ENCODE measurements at regions not wholly inside any gene's neighbourhood (a gene's known extent, or its start where the extent isn't known, plus 50 kb on each side); places are given as distances from the start of the nearest gene placed in this dataset.
"Not testable (repeated sequence)": the region's sequence is repeated elsewhere in the genome, so short reads cannot be mapped to it uniquely, and the experiment has no call there.

DNA sequence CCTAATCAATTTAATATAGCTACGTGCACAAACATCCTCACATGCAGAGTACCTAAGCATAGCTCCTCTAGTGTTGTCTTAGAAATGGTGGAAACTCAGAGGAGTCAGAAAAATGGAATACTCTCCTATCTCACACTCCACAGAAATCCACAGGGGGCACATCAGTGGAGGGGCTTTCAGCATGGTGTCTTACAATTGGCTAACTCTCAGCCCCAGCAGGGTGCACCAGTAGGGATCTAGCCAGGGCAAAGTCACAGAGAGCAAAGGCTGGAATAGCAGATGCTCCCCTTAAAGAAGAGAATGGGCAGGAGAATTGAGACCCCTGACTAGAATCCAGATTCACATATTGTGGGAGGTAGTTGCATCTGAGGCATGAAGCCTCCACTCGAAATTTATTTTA is 135.7 kb downstream of the MAIP1 start:
- no peak for DNase-seq (ENCODE audit: low spot score)
- intact Hi-C loops (cut with micrococcal nuclease) = no loop called here
- Mint-ChIP-seq H3K27ac (no peak overlapping the region), H3K27me3 (ENCODE audit: low read depth) (peaks cover 15% of the 10 kb centered on the region), H3K36me3 (ENCODE audit: low read depth) (no peaks in the 10 kb centered on the region), H3K4me1 (ENCODE audit: low read depth) (no peaks in the 10 kb centered on the region), H3K4me3 (ENCODE audit: low read depth) (no peak overlapping the region), H3K9me3 (no peaks in the 10 kb centered on the region)

- no peaks in the 10 kb centered on the region for H3K9me3 Mint-ChIP-seq
- no peaks in the 10 kb centered on the region for H3K4me1 Mint-ChIP-seq (ENCODE audit: low read depth)
- no peak overlapping the region for H3K27ac Mint-ChIP-seq
- H3K27me3 Mint-ChIP-seq (ENCODE audit: low read depth) = peaks cover 18% of the 10 kb centered on the region
- H3K4me3 Mint-ChIP-seq (ENCODE audit: low read depth) = no peak overlapping the region
- H3K36me3 Mint-ChIP-seq (ENCODE audit: low read depth) = no peaks in the 10 kb centered on the region
- intact Hi-C loops (cut with micrococcal nuclease) = no loop called here
- no peak for DNase-seq (ENCODE audit: low spot score)
Observed at GRCh38 chr2:200092235-200092634, 136.9 kb downstream of the MAIP1 start.

DNA sequence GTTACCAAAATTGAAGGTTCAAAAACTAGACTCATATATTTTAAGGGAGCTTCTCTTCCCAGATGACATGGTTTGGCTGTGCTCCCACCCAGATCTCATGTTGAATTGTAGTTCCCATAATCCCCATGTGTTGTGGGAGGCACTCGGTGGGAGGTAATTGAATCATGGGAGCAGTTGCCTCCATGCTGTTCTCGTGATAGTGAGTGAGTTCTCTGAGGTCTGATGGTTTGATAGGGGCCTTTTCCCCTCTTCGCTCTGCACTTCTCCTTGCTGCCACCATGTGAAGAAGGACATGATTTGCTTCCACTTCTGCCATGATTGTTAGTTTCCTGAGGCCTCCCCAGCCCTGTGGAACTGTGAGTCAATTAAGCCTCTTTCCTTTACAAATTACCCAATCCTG is 140.1 kb downstream of the MAIP1 start:
- DNase-seq (ENCODE audit: low spot score) = no peak
- H3K27ac Mint-ChIP-seq = no peak overlapping the region
- no peaks in the 10 kb centered on the region for H3K4me1 Mint-ChIP-seq (ENCODE audit: low read depth)
- no peaks in the 10 kb centered on the region for H3K36me3 Mint-ChIP-seq (ENCODE audit: low read depth)
- H3K9me3 Mint-ChIP-seq = no peaks in the 10 kb centered on the region
- H3K4me3 Mint-ChIP-seq (ENCODE audit: low read depth) = no peak overlapping the region
- intact Hi-C loops (cut with micrococcal nuclease) = no loop called here
- H3K27me3 Mint-ChIP-seq (ENCODE audit: low read depth) = peaks cover 20% of the 10 kb centered on the region

DNA sequence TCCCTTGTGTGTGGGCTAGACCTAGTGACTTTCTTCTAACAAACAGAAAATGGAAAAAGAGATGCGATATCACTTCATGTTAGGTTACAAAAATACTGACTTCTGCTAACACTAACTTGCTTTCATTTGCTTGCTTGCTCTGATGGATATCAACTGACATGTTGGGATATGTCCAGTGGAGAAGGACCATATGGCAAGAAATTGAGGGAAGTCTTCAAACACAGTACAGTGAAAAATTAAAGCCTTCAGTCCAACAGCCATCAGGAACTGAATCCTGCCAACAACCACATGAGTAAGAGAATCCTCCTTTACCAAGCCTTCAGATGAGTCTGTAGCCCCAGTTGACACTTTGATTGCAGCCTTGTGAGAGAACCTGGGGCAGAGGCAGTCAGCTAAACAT is 143.9 kb downstream of the MAIP1 start:
- intact Hi-C loops (cut with micrococcal nuclease) = no loop called here
- no peak overlapping the region for H3K27ac Mint-ChIP-seq
- H3K27me3 Mint-ChIP-seq (ENCODE audit: low read depth) = peaks cover 22% of the 10 kb centered on the region
- H3K9me3 Mint-ChIP-seq = no peaks in the 10 kb centered on the region
- H3K4me3 Mint-ChIP-seq (ENCODE audit: low read depth) = no peak overlapping the region
- DNase-seq (ENCODE audit: low spot score) = no peak
- no peaks in the 10 kb centered on the region for H3K36me3 Mint-ChIP-seq (ENCODE audit: low read depth)
- H3K4me1 Mint-ChIP-seq (ENCODE audit: low read depth) = no peaks in the 10 kb centered on the region

- peaks cover 22% of the 10 kb centered on the region for H3K27me3 Mint-ChIP-seq (ENCODE audit: low read depth)
- no peak for DNase-seq (ENCODE audit: low spot score)
- intact Hi-C loops (cut with micrococcal nuclease) = no loop called here
- no peaks in the 10 kb centered on the region for H3K9me3 Mint-ChIP-seq
- H3K27ac Mint-ChIP-seq = no peak overlapping the region
- no peaks in the 10 kb centered on the region for H3K36me3 Mint-ChIP-seq (ENCODE audit: low read depth)
- no peaks in the 10 kb centered on the region for H3K4me1 Mint-ChIP-seq (ENCODE audit: low read depth)
- no peak overlapping the region for H3K4me3 Mint-ChIP-seq (ENCODE audit: low read depth)
Observed at GRCh38 chr2:200100027-200100426, 144.6 kb downstream of the MAIP1 start.

DNA sequence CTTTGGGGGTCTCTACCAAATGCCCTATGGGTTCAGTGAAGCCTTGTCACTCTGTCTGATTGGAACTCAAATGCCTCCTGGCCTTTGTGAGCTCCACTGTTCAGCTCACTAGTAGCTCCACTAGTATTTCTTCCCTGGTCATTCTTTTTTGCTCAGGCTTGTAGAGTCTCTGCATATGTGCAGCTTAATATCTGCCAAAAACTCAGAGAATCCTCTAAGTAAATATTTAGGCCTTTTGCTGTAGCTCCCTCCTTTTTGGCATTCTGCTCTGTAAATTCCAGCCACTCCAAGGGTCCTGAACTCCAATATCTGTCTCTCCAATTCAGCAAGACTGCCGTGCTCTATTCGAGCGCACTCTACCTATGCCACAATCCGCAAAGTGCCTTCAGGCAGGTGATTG is 146.5 kb downstream of the MAIP1 start:
- Mint-ChIP-seq H3K4me3 (ENCODE audit: low read depth) (no peak overlapping the region), H3K36me3 (ENCODE audit: low read depth) (no peaks in the 10 kb centered on the region), H3K4me1 (ENCODE audit: low read depth) (no peaks in the 10 kb centered on the region), H3K9me3 (no peaks in the 10 kb centered on the region), H3K27ac (no peak overlapping the region), H3K27me3 (ENCODE audit: low read depth) (peaks cover 22% of the 10 kb centered on the region)
- intact Hi-C loops (cut with micrococcal nuclease) = no loop called here
- DNase-seq (ENCODE audit: low spot score) = no peak

- Mint-ChIP-seq H3K4me1 (ENCODE audit: low read depth) (no peaks in the 10 kb centered on the region), H3K27me3 (ENCODE audit: low read depth) (peaks cover 22% of the 10 kb centered on the region), H3K27ac (no peak overlapping the region), H3K36me3 (ENCODE audit: low read depth) (no peaks in the 10 kb centered on the region), H3K4me3 (ENCODE audit: low read depth) (no peak overlapping the region), H3K9me3 (no peaks in the 10 kb centered on the region)
- DNase-seq (ENCODE audit: low spot score) = no peak
- intact Hi-C loops (cut with micrococcal nuclease) = no loop called here
Observed at GRCh38 chr2:200102971-200103370, 147.6 kb downstream of the MAIP1 start.

- no peaks in the 10 kb centered on the region for H3K9me3 Mint-ChIP-seq
- no peak overlapping the region for H3K27ac Mint-ChIP-seq
- no peak overlapping the region for H3K4me3 Mint-ChIP-seq (ENCODE audit: low read depth)
- H3K27me3 Mint-ChIP-seq (ENCODE audit: low read depth) = peaks cover 24% of the 10 kb centered on the region
- no peaks in the 10 kb centered on the region for H3K36me3 Mint-ChIP-seq (ENCODE audit: low read depth)
- no peak for DNase-seq (ENCODE audit: low spot score)
- intact Hi-C loops (cut with micrococcal nuclease) = no loop called here
- H3K4me1 Mint-ChIP-seq (ENCODE audit: low read depth) = no peaks in the 10 kb centered on the region
Observed at GRCh38 chr2:200104015-200104414, 148.6 kb downstream of the MAIP1 start.

DNA sequence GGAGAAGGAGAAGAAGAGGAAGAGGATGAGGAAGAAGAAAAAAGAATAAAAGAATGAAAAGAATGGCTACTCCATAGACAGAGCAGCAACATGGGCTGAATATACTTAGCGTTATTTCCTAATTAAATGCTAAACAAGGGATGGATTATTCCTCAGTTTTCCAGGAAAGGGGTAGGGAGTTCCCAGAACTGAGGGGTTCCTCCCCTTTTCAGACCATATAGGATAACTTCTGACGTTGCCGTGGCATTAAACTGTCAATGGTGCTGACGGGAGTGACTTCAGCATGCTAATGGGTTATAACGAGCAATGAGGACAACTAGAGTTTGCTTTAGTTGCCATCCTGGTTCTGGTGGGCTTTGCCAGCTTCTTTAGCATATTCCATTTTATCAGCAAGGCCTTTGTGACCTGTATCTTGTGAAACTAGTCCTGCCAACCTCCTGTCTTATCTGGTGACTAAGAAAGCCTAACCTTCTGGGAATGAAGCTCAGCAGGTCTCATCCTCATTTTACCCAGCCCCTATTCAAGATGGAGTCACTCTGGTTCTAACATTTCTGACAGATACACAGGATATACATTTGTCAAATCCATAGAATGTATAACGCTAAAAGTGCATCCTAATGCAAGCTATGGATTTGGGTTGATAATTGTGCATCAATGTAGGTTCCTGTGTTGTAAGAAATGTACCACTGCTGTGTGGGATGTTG is 152.3 kb downstream of the MAIP1 start:
- Mint-ChIP-seq H3K9me3 (no peaks in the 10 kb centered on the region), H3K27ac (no peak overlapping the region), H3K36me3 (ENCODE audit: low read depth) (no peaks in the 10 kb centered on the region), H3K4me1 (ENCODE audit: low read depth) (no peaks in the 10 kb centered on the region), H3K27me3 (ENCODE audit: low read depth) (peaks cover 19% of the 10 kb centered on the region), H3K4me3 (ENCODE audit: low read depth) (no peak overlapping the region)
- no peak for DNase-seq (ENCODE audit: low spot score)
- intact Hi-C loops (cut with micrococcal nuclease) = no loop called here

- H3K9me3 Mint-ChIP-seq = peaks cover 4% of the 10 kb centered on the region
- H3K36me3 Mint-ChIP-seq (ENCODE audit: low read depth) = no peaks in the 10 kb centered on the region
- H3K27me3 Mint-ChIP-seq (ENCODE audit: low read depth) = peaks cover 14% of the 10 kb centered on the region
- intact Hi-C loops (cut with micrococcal nuclease) = no loop called here
- no peak overlapping the region for H3K27ac Mint-ChIP-seq
- H3K4me3 Mint-ChIP-seq (ENCODE audit: low read depth) = no peak overlapping the region
- peaks cover 6% of the 10 kb centered on the region for H3K4me1 Mint-ChIP-seq (ENCODE audit: low read depth)
- DNase-seq (ENCODE audit: low spot score) = no peak
Observed at GRCh38 chr2:200109421-200109820, 154.0 kb downstream of the MAIP1 start.

DNA sequence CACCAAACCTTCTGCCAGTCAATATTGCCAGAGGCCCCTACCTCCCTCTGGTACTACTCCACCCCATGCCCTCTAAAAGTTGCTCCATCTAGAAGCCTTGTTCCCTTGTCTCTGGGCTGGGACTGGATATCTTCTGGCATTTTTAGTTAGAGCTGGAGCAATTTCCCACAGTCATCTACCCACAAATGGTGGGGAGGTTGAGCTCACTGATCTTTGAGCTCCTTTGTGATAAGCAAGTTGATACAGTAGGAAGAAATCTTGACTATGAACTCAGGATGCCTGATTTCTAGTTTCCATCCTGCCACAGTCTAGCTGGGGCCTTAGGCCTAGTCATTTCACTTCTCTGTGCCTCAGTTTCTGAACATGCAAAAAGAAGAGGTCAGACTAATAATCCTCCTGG is 155.0 kb downstream of the MAIP1 start:
- Mint-ChIP-seq H3K4me1 (ENCODE audit: low read depth) (peaks cover 6% of the 10 kb centered on the region), H3K36me3 (ENCODE audit: low read depth) (no peaks in the 10 kb centered on the region), H3K27me3 (ENCODE audit: low read depth) (peaks cover 14% of the 10 kb centered on the region), H3K27ac (no peak overlapping the region), H3K4me3 (ENCODE audit: low read depth) (no peak overlapping the region), H3K9me3 (peaks cover 4% of the 10 kb centered on the region)
- DNase-seq (ENCODE audit: low spot score) = no peak
- intact Hi-C loops (cut with micrococcal nuclease) = no loop called here

DNA sequence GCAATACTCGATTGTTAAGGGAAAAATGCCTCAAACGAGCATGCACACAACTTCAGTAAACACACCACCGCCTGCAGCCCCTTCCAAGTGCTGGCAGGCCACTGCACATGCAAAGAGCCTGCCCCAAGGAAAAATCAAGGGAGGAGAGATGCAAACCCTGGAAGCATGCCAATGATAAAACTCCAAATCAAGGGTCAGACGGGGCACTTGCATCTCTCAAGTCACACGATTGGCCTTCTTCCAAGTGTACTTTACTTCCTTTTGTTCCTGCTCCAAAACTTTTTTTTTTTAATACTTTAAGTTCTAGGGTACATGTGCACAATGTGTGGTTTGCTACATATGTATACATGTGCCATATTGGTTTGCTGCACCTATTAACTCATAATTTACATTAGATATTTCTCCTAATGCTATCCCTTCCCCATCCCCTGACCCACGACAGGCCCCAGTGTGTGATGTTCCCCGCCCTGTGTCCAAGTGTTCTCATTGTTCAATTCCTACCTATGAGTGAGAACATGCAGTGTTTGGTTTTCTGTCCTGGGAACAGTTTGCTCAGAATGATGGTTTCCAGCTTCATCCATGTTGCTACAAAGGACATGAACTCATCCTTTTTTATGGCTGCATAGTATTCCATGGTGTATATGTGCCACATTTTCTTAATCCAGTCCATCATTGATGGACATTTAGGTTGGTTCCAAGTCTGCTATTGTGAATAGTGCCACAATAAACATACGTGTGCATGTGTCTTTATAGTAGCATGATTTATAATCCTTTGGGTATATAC is 157.8 kb downstream of the MAIP1 start:
- H3K27ac Mint-ChIP-seq; H3K9me3 Mint-ChIP-seq; H3K4me1 Mint-ChIP-seq (ENCODE audit: low read depth); intact Hi-C loops (cut with micrococcal nuclease); DNase-seq (ENCODE audit: low spot score); H3K4me3 Mint-ChIP-seq (ENCODE audit: low read depth); H3K36me3 Mint-ChIP-seq (ENCODE audit: low read depth): not testable (repeated sequence)
- peaks cover 16% of the 10 kb centered on the region for H3K27me3 Mint-ChIP-seq (ENCODE audit: low read depth)

DNA sequence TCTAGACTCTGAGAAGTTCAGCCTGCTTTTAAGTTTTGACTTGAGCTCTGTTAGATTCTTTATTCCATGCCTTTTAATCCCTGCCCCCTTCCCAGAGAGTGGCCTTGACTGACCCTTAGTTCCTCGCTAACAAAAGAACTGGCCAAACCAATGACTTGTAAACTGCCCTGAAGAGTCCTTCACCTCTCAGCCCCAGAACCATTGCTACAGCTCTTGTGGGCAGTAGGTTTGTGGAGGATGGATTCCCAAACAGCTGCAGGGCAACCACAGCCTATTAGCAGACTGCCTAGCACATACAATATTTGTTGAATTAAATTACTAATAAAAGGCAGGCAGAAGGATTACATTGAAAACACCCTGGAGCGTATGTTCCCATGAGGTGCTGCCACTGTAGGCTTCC is 163.9 kb downstream of the MAIP1 start:
- no peak overlapping the region for H3K27ac Mint-ChIP-seq
- no peaks in the 10 kb centered on the region for H3K36me3 Mint-ChIP-seq (ENCODE audit: low read depth)
- H3K4me1 Mint-ChIP-seq (ENCODE audit: low read depth) = peaks cover under 1% of the 10 kb centered on the region
- no peak for DNase-seq (ENCODE audit: low spot score)
- no peaks in the 10 kb centered on the region for H3K9me3 Mint-ChIP-seq
- H3K4me3 Mint-ChIP-seq (ENCODE audit: low read depth) = no peak overlapping the region
- intact Hi-C loops (cut with micrococcal nuclease) = no loop called here
- H3K27me3 Mint-ChIP-seq (ENCODE audit: low read depth) = peaks cover 9% of the 10 kb centered on the region

Measured in activated T-helper 2 cell treated with anti-CD3 and anti-CD28 coated beads, Interferon-gamma antibody, Interleukin-2, Interleukin-4, amounts not matched to agents 10 μg/mL and 5 μg/mL and 100 μg/mL, durations not matched to agents 14 hours and 24 hours and 36 hours (primary cell).